Vagina (tissue), 2 donors: ENCODE measurements at regions not wholly inside any gene's neighbourhood (a gene's known extent, or its start where the extent isn't known, plus 50 kb on each side); places are given as distances from the start of the nearest gene placed in this dataset.

Source experiments
- DNase-seq, 2 donors: peaks; one replicate each; pipeline ENCODE4 v3.0.0-alpha.2; 2017; ENCODE audit errors: extremely low spot score in 2 of 2
- H3K27ac ChIP-seq: fragments of 200-600 bp; sonication (generic); one replicate; pipeline ENCODE4 v1.5.1; 2019
- H3K27me3 ChIP-seq: fragments of 200-600 bp; sonication (generic); one replicate; pipeline ENCODE4 v1.5.1; 2019
- H3K36me3 ChIP-seq, 2 donors: fragments of 200-600 bp; sonication (generic); one replicate each; pipeline ENCODE4 v1.5.1; 2017 to 2019
- H3K4me1 ChIP-seq: fragments of 200-600 bp; sonication (generic); one replicate; pipeline ENCODE4 v1.5.1; 2019
- H3K4me3 ChIP-seq, 2 donors: fragments of 200-600 bp; sonication (generic); 1 replicate in 1 of 2; 2 replicates in 1 of 2; pipeline ENCODE4 v1.5.1; 2016 to 2019
- H3K9me3 ChIP-seq: fragments of 200-600 bp; sonication (generic); one replicate; pipeline ENCODE4 v1.5.1; 2019
- CTCF ChIP-seq, 3 experiments: fragments of 450-650 bp in 2 of 3; fragments of 200-600 bp in 1 of 3; sonication (generic) in 1 of 3; IDR thresholded peaks; one replicate each; pipeline ENCODE4 v1.5.1; 2017 to 2019; ENCODE audit warnings: antibody characterized with exemption in 3 of 3, mild to moderate bottlenecking in 2 of 3, moderate library complexity in 2 of 3
- POLR2A ChIP-seq, 2 donors: fragments of 450-650 bp; IDR thresholded peaks; one replicate each; pipeline ENCODE4 v1.6.1; 2017; ENCODE audit warnings: antibody characterized with exemption in 2 of 2, mild to moderate bottlenecking in 2 of 2, moderate library complexity in 2 of 2
- POLR2AphosphoS5 ChIP-seq, 2 donors: sonication (generic); formaldehyde crosslinking; IDR thresholded peaks; one replicate each; pipeline ENCODE4 v1.9.0; 2017; ENCODE audit warnings: antibody characterized with exemption in 2 of 2, mild to moderate bottlenecking in 2 of 2, low read depth in 1 of 2; ENCODE audit not compliant: insufficient read depth in 1 of 2
- intact Hi-C: fragments of 100-400 bp; cut with DNase I; formaldehyde crosslinking; loops from one replicate; pipeline ENCODE4 v1.15.1; 2023

- intact Hi-C loops, result no loop called here
- H3K27ac ChIP-seq, result peak overlapping the region; percentile 61
Measured at GRCh38 chr4:15354371-15355297, 73.2 kb upstream of the C1QTNF7 start.

DNA sequence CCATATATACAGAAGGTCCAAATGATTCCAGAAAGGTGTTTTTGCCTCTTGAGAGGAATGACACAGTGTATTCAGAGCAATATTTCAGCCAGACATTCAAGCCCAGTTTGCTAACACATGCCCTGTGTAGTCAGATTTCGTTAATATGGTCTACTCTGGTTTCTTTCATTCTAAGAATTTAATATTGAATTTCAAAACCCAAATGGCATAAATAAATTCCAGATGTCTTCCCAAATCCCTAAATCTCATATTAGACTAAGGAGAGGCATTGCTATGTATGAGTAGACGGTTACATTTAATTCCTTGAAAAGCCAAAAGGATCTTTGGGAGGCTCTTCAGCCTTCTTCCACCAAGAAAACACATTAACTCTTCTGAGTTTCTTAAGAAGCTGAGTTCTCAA lies 66.3 kb upstream of the C1QTNF7 start:
- Histone ChIP-seq H3K4me1 (peaks cover 9% of the 10 kb centered on the region), H3K9me3 (no peaks in the 10 kb centered on the region), H3K36me3 (no peaks in the 10 kb centered on the region), H3K4me3 (no peak overlapping the region), H3K27me3 (no peaks in the 10 kb centered on the region), H3K27ac (peak overlapping the region; percentile 17)
- DNase-seq, result no peak
- intact Hi-C loops, result no loop called here
- no peak for TF ChIP-seq POLR2AphosphoS5 (IDR thresholded peaks at IDR 0.05; ENCODE audit: insufficient read depth in 1 of 2, low read depth in 1 of 2)
- TF ChIP-seq CTCF (IDR thresholded peaks at IDR 0.05), result no peak
- TF ChIP-seq POLR2A (IDR thresholded peaks at IDR 0.05), result no peak

More at GRCh38 chr4:15354371-15355297, 73.2 kb upstream of the C1QTNF7 start:
- no peaks in the 10 kb centered on the region for H3K9me3 ChIP-seq
- DNase-seq, result peak in 1 of 2 donors; percentile 92
- no peak for TF ChIP-seq POLR2A (IDR thresholded peaks at IDR 0.05)
- TF ChIP-seq POLR2AphosphoS5 (IDR thresholded peaks at IDR 0.05; ENCODE audit: insufficient read depth in 1 of 2, low read depth in 1 of 2), result peak; percentile 23 to 33
- no peak for TF ChIP-seq CTCF (IDR thresholded peaks at IDR 0.05)
- H3K36me3 ChIP-seq, result no peaks in the 10 kb centered on the region
- H3K4me3 ChIP-seq, result no peak overlapping the region
- H3K4me1 ChIP-seq, result peaks cover 44% of the 10 kb centered on the region
- no peaks in the 10 kb centered on the region for H3K27me3 ChIP-seq

- DNase-seq, result no peak
- intact Hi-C loops, result no loop called here
- no peaks in the 10 kb centered on the region for H3K9me3 ChIP-seq
Measured at GRCh38 chr4:15362541-15362940, 65.3 kb upstream of the C1QTNF7 start.

DNA sequence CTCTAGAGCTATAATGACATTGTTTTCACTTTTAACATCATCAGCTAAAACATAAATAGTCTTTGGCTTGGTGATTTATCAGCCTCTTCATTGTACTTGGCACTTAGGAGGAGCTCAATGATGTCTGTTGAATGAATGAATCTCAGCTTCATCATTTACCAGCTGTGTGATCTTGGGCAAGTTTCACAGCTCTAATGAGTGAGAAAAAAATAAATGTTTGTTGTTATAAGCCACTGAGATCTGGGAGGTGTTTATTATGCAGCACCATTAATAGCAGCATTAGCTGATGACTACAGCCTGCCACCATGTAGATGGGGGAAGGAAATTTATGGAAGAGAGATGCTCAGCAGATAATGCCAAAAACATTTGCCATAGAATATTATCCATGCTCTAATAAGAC lies 63.6 kb upstream of the C1QTNF7 start:
- H3K36me3 ChIP-seq, result no peaks in the 10 kb centered on the region
- H3K4me1 ChIP-seq, result peaks cover 2% of the 10 kb centered on the region
- DNase-seq, result no peak
- no peak overlapping the region for H3K27ac ChIP-seq
- no peaks in the 10 kb centered on the region for H3K9me3 ChIP-seq
- no peaks in the 10 kb centered on the region for H3K27me3 ChIP-seq
- H3K4me3 ChIP-seq, result no peak overlapping the region
- TF ChIP-seq CTCF (IDR thresholded peaks at IDR 0.05), result no peak
- TF ChIP-seq POLR2A (IDR thresholded peaks at IDR 0.05), result no peak
- TF ChIP-seq POLR2AphosphoS5 (IDR thresholded peaks at IDR 0.05; ENCODE audit: insufficient read depth in 1 of 2, low read depth in 1 of 2), result no peak
- intact Hi-C loops, result no loop called here

More at GRCh38 chr4:15362541-15362940, 65.3 kb upstream of the C1QTNF7 start:
- Histone ChIP-seq H3K27ac (no peak overlapping the region), H3K27me3 (no peaks in the 10 kb centered on the region), H3K4me1 (peaks cover 9% of the 10 kb centered on the region), H3K36me3 (no peaks in the 10 kb centered on the region), H3K4me3 (no peak overlapping the region)
- TF ChIP-seq CTCF (IDR thresholded peaks at IDR 0.05), result no peak
- TF ChIP-seq POLR2A (IDR thresholded peaks at IDR 0.05), result no peak
- TF ChIP-seq POLR2AphosphoS5 (IDR thresholded peaks at IDR 0.05; ENCODE audit: insufficient read depth in 1 of 2, low read depth in 1 of 2), result no peak

GRCh38 chr4:15365641-15366040 lies 62.2 kb upstream of the C1QTNF7 start:
- no peaks in the 10 kb centered on the region for H3K36me3 ChIP-seq
- no peak for TF ChIP-seq POLR2AphosphoS5 (IDR thresholded peaks at IDR 0.05; ENCODE audit: insufficient read depth in 1 of 2, low read depth in 1 of 2)
- TF ChIP-seq CTCF (IDR thresholded peaks at IDR 0.05), result no peak
- TF ChIP-seq POLR2A (IDR thresholded peaks at IDR 0.05), result no peak
- DNase-seq, result no peak
- no peak overlapping the region for H3K4me3 ChIP-seq
- H3K27ac ChIP-seq, result peak overlapping the region; percentile 4
- no peaks in the 10 kb centered on the region for H3K9me3 ChIP-seq
- no peaks in the 10 kb centered on the region for H3K27me3 ChIP-seq
- H3K4me1 ChIP-seq, result peaks cover 17% of the 10 kb centered on the region
- intact Hi-C loops, result no loop called here
